Astrocyte (in vitro differentiated cells and primary cell): ENCODE measurements at regions not wholly inside any gene's neighbourhood (a gene's known extent, or its start where the extent isn't known, plus 50 kb on each side); places are given as distances from the start of the nearest gene placed in this dataset.

Source experiments
- EZH2 ChIP-seq: IDR thresholded peaks from 2 replicates; pipeline ENCODE4 v1.6.1; 2012; ENCODE audit warnings: mild to moderate bottlenecking, low read length, inconsistent platforms; ENCODE audit not compliant: insufficient read depth
- TF ChIP-seq, protein P1 (sequence below): IDR thresholded peaks from 2 replicates; pipeline ENCODE4 v1.5.1; 2011; ENCODE audit warnings: low read depth, mild to moderate bottlenecking, inconsistent platforms, low read length, moderate library complexity; ENCODE audit not compliant: insufficient read depth

DNA sequence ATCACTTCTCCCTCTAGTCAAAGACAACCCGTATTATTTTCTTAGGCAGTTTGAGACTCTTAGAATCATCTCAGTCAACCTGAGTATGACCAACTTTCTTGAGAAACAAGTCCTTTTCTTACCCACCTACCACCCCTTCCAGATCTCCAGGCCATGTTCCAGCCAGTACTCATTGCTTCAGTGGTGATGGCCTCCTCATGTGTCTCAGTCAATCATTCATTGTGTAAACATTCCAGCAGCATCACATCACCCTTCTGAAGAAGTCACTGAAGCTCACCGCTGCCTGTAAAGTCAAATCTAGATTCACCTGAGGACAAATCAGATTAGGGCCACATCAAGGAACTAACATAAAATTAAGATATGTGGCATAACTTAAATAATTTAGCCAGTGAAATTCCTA is 467.2 kb upstream of the NRP1 start:
- TF ChIP-seq, protein P1, sequence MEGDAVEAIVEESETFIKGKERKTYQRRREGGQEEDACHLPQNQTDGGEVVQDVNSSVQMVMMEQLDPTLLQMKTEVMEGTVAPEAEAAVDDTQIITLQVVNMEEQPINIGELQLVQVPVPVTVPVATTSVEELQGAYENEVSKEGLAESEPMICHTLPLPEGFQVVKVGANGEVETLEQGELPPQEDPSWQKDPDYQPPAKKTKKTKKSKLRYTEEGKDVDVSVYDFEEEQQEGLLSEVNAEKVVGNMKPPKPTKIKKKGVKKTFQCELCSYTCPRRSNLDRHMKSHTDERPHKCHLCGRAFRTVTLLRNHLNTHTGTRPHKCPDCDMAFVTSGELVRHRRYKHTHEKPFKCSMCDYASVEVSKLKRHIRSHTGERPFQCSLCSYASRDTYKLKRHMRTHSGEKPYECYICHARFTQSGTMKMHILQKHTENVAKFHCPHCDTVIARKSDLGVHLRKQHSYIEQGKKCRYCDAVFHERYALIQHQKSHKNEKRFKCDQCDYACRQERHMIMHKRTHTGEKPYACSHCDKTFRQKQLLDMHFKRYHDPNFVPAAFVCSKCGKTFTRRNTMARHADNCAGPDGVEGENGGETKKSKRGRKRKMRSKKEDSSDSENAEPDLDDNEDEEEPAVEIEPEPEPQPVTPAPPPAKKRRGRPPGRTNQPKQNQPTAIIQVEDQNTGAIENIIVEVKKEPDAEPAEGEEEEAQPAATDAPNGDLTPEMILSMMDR, result no peak
- TF ChIP-seq EZH2, result no peak
